Skeletal muscle tissue (tissue), 3 donors: ENCODE measurements at regions not wholly inside any gene's neighbourhood (a gene's known extent, or its start where the extent isn't known, plus 50 kb on each side); places are given as distances from the start of the nearest gene placed in this dataset.

ENCODE experiments used
- H3K27ac ChIP-seq: one replicate; pipeline ENCODE4 v1.7.0; 2013; ENCODE audit warnings: mild to moderate bottlenecking, low read depth, low read length, inconsistent platforms
- H3K27me3 ChIP-seq, 3 donors: one replicate each; pipeline ENCODE4 v1.7.0; 2013; ENCODE audit warnings: low read length in 3 of 3; ENCODE audit not compliant: control insufficient read depth in 3 of 3, insufficient read depth in 3 of 3
- H3K36me3 ChIP-seq, 3 donors: one replicate each; pipeline ENCODE4 v1.7.0; 2013; ENCODE audit warnings: low read length in 3 of 3; ENCODE audit not compliant: control insufficient read depth in 3 of 3, insufficient read depth in 3 of 3
- H3K4me1 ChIP-seq, 3 donors: one replicate each; pipeline ENCODE4 v1.7.0; 2013; ENCODE audit warnings: low read length in 3 of 3, mild to moderate bottlenecking in 3 of 3; ENCODE audit not compliant: control insufficient read depth in 3 of 3, insufficient read depth in 3 of 3
- H3K4me3 ChIP-seq, 3 donors: one replicate each; pipeline ENCODE4 v1.7.0; 2013; ENCODE audit warnings: low read length in 3 of 3
- H3K9ac ChIP-seq, 3 donors: one replicate each; pipeline ENCODE4 v1.7.0; 2013; ENCODE audit warnings: low read length in 3 of 3, mild to moderate bottlenecking in 3 of 3, moderate library complexity in 2 of 3, low read depth in 1 of 3
- H3K9me3 ChIP-seq, 3 donors: one replicate each; pipeline ENCODE4 v1.7.0; 2013; ENCODE audit warnings: low read length in 3 of 3; ENCODE audit not compliant: control insufficient read depth in 3 of 3
- donor health status: Osteomylitis.

- H3K36me3 ChIP-seq: no peaks in the 10 kb centered on the region
- no peaks in the 10 kb centered on the region for H3K4me1 ChIP-seq
- H3K9me3 ChIP-seq: no peaks in the 10 kb centered on the region
- peaks cover 30 to 60% (median 41%) of the 10 kb centered on the region in 3 donors for H3K27me3 ChIP-seq
- H3K4me3 ChIP-seq: no peak overlapping the region
- no peak overlapping the region for H3K27ac ChIP-seq
- H3K9ac ChIP-seq: no peak overlapping the region
Measured at GRCh38 chr17:74104921-74105320, 98.6 kb upstream of the RPL38 start.

DNA sequence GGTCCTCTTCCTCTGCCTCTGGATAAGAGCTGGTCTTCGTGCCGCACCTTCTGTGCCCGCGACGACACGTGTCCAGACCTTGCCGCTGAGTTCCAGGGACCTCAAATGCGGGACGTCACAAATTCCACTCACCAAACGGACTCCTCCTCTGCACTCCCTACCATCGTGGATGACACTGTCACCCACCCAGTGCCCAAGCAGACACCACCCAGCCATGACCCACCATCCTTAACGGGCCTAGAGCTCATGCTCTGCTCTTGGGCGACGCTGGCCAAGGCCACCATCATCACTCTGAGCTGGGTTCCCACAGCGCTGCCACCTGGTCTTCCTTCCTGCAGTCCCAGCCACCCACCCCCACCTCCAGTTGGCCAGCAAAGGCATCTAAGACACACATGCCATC is 96.4 kb upstream of the RPL38 start:
- H3K4me1 ChIP-seq: no peaks in the 10 kb centered on the region
- H3K27ac ChIP-seq: no peak overlapping the region
- peaks cover 15 to 46% (median 22%) of the 10 kb centered on the region in 3 donors for H3K27me3 ChIP-seq
- no peak overlapping the region for H3K9ac ChIP-seq
- no peaks in the 10 kb centered on the region for H3K9me3 ChIP-seq
- no peak overlapping the region for H3K4me3 ChIP-seq
- no peaks in the 10 kb centered on the region for H3K36me3 ChIP-seq

DNA sequence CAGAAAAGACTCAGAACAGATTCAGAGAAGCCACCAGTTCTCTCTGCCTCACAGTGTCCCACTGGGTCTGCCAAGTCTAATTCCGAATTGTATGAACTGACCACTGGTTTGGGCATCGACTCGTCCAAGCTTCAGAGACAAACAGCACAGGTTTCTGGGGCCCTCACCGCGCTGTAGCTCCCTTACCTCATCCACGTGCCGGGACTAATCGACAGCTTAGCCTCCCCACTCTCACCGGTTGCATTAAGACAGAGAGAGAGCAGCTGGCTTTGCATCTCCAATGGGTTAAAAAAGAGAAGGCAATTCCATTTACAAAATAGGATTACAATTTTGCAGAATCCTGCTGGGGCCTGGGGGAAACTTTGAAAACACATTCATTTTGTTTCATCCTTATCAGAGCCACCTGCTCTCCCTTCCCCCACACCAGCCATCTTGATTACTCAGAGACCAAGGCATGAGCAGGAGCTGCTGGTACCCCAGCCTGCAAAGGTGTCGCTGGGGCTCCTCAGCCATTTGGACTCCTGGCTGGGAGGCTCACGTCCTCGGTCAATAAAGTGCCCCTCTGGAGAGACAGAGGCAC is 95.3 kb upstream of the RPL38 start:
- peaks cover 13 to 44% (median 19%) of the 10 kb centered on the region in 3 donors for H3K27me3 ChIP-seq
- no peak overlapping the region for H3K27ac ChIP-seq
- H3K9ac ChIP-seq: no peak overlapping the region
- no peaks in the 10 kb centered on the region for H3K36me3 ChIP-seq
- no peak overlapping the region for H3K4me3 ChIP-seq
- H3K4me1 ChIP-seq: no peaks in the 10 kb centered on the region
- no peaks in the 10 kb centered on the region for H3K9me3 ChIP-seq

- Histone ChIP-seq H3K27ac (no peak overlapping the region), H3K9ac (no peak overlapping the region), H3K27me3 (peaks cover 17 to 51% (median 20%) of the 10 kb centered on the region in 3 donors), H3K4me1 (no peaks in the 10 kb centered on the region), H3K4me3 (no peak overlapping the region), H3K9me3 (no peaks in the 10 kb centered on the region), H3K36me3 (no peaks in the 10 kb centered on the region)
Measured at GRCh38 chr17:74110467-74110866, 93.0 kb upstream of the RPL38 start.

DNA sequence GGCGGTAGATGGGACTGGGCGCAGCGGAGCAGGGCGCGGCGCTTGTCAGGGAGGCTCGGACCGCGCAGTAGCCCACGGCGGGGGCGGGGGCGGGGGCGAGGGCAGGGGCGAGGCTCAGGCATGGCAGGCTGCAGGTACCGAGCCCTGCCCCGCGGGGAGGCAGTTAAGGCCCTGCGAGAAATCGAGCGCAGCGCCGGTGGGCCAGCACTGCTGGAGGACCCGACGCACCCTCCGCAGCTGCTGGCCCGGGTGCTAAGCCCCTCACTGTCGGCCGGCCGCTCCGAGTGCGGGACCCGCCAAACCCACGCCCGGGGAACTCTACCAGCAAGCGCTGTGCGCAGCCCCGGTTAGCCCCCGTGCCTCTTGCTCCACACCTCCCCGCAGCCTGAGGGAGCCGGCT is 90.2 kb upstream of the RPL38 start:
- Histone ChIP-seq H3K27ac (no peak overlapping the region), H3K9me3 (no peaks in the 10 kb centered on the region), H3K4me1 (no peaks in the 10 kb centered on the region), H3K27me3 (peaks cover 13 to 54% (median 27%) of the 10 kb centered on the region in 3 donors), H3K36me3 (no peaks in the 10 kb centered on the region), H3K4me3 (no peak overlapping the region), H3K9ac (no peak overlapping the region)

DNA sequence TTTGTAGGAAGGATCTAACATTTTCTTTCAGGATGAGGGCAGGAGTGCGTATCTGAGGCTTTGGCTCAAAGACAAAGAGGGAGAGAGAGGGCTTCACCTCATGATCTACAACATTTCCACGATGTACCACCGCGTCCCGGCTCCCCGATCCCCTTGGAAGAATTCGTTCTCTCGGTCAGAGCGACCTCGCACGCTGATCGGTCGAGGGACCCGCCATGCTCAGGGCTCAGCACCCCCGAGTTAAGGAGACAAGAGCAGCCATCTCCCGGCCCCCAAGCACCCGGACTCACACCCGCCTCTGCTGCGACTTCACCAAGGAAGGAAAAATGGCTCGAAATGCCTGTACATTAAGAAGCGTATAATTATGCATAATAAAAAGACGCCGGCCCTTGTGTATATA is 89.5 kb upstream of the RPL38 start:
- no peak overlapping the region for H3K9ac ChIP-seq
- no peak overlapping the region for H3K27ac ChIP-seq
- H3K4me3 ChIP-seq: no peak overlapping the region
- H3K27me3 ChIP-seq: peaks cover 13 to 57% (median 27%) of the 10 kb centered on the region in 3 donors
- H3K9me3 ChIP-seq: no peaks in the 10 kb centered on the region
- H3K4me1 ChIP-seq: no peaks in the 10 kb centered on the region
- no peaks in the 10 kb centered on the region for H3K36me3 ChIP-seq

- H3K9me3 ChIP-seq: no peaks in the 10 kb centered on the region
- no peak overlapping the region for H3K4me3 ChIP-seq
- no peaks in the 10 kb centered on the region for H3K4me1 ChIP-seq
- no peak overlapping the region for H3K9ac ChIP-seq
- peaks cover 9 to 60% (median 20%) of the 10 kb centered on the region in 3 donors for H3K27me3 ChIP-seq
- H3K27ac ChIP-seq: no peak overlapping the region
- no peaks in the 10 kb centered on the region for H3K36me3 ChIP-seq
Measured at GRCh38 chr17:74114881-74115470, 88.5 kb upstream of the RPL38 start.

GRCh38 chr17:74115586-74115985 is 87.9 kb upstream of the RPL38 start:
- Histone ChIP-seq H3K4me1 (no peaks in the 10 kb centered on the region), H3K9me3 (no peaks in the 10 kb centered on the region), H3K36me3 (no peaks in the 10 kb centered on the region), H3K27me3 (peaks cover 9 to 64% (median 20%) of the 10 kb centered on the region in 3 donors), H3K4me3 (no peak overlapping the region), H3K27ac (no peak overlapping the region), H3K9ac (no peak overlapping the region)

- Histone ChIP-seq H3K27me3 (peaks cover 9 to 63% (median 20%) of the 10 kb centered on the region in 3 donors), H3K27ac (no peak overlapping the region), H3K36me3 (no peaks in the 10 kb centered on the region), H3K4me3 (no peak overlapping the region), H3K9ac (no peak overlapping the region), H3K9me3 (no peaks in the 10 kb centered on the region), H3K4me1 (no peaks in the 10 kb centered on the region)
Measured at GRCh38 chr17:74116087-74116717, 87.3 kb upstream of the RPL38 start.

GRCh38 chr17:74117087-74117698 is 86.3 kb upstream of the RPL38 start:
- Histone ChIP-seq H3K9ac (no peak overlapping the region), H3K4me1 (no peaks in the 10 kb centered on the region), H3K36me3 (no peaks in the 10 kb centered on the region), H3K27me3 (peaks cover 9 to 68% (median 20%) of the 10 kb centered on the region in 3 donors), H3K9me3 (no peaks in the 10 kb centered on the region), H3K4me3 (no peak overlapping the region), H3K27ac (no peak overlapping the region)
